Hypothalamus (tissue), 51 donors: ENCODE measurements at regions not wholly inside any gene's neighbourhood (a gene's known extent, or its start where the extent isn't known, plus 50 kb on each side); places are given as distances from the start of the nearest gene placed in this dataset.
"Not testable (repeated sequence)": the region's sequence is repeated elsewhere in the genome, so short reads cannot be mapped to it uniquely, and the experiment has no call there.

Experiments
- DNase-seq, 51 donors: peaks; one replicate each; lab custom pipeline; 2025; lab: John Stamatoyannopoulos, UW

GRCh38 chr14:103259184-103259583 is 74.9 kb upstream of the EIF5 start:
- no peak for DNase-seq

GRCh38 chr14:103259801-103260628 is 74.0 kb upstream of the EIF5 start:
- no peak for DNase-seq

GRCh38 chr14:103260629-103261124 is 73.4 kb upstream of the EIF5 start:
- peak in 4 of 51 donors; percentile 11 to 45 (median 21) for DNase-seq

GRCh38 chr14:103267226-103267910 is 66.7 kb upstream of the EIF5 start:
- DNase-seq: no peak

GRCh38 chr14:103271189-103271588 is 62.8 kb upstream of the EIF5 start:
- no peak for DNase-seq

GRCh38 chr14:103273145-103273744 is 60.8 kb upstream of the EIF5 start:
- no peak for DNase-seq

GRCh38 chr14:103273745-103274615 is 60.1 kb upstream of the EIF5 start:
- DNase-seq: no peak

- DNase-seq: no peak
Measured at GRCh38 chr14:103275000-103275399, 59.0 kb upstream of the EIF5 start.

GRCh38 chr14:103277931-103278330 is 56.1 kb upstream of the EIF5 start:
- DNase-seq: no peak

GRCh38 chr14:103279142-103280025 is 54.7 kb upstream of the EIF5 start:
- DNase-seq: no peak

GRCh38 chr14:103280278-103280928 is 53.6 kb upstream of the EIF5 start:
- DNase-seq: no peak

GRCh38 chr14:103281496-103282231 is 52.4 kb upstream of the EIF5 start:
- no peak for DNase-seq

- DNase-seq: not testable (repeated sequence)
Measured at GRCh38 chr14:103282309-103282708, 51.7 kb upstream of the EIF5 start.

- DNase-seq: no peak
Measured at GRCh38 chr14:103282932-103283331, 51.1 kb upstream of the EIF5 start.

GRCh38 chr14:103283916-103284315 is 50.1 kb upstream of the EIF5 start:
- DNase-seq: no peak
